HepG2 (cell line): ENCODE measurements at regions not wholly inside any gene's neighbourhood (a gene's known extent, or its start where the extent isn't known, plus 50 kb on each side); places are given as distances from the start of the nearest gene placed in this dataset.

ENCODE experiments used
- ATAC-seq: fragments of 200-7000 bp; cut with Tn5 transposase; 3 replicates; pipeline ENCODE4 v1.9.1; 2020; ENCODE audit warnings: mild to moderate bottlenecking, moderate library complexity
- BruUV-seq: library from RNA; stranded (reverse); fragments of 400-500 nt; replicated peaks from 2 replicates; lab custom pipeline; 2021; lab: Mats Ljungman, UMichigan
- CTCF ChIA-PET: fragments of 300-600 bp; formaldehyde crosslinking; extraction: SDS; loops from one replicate; lab custom pipeline; 2021; ENCODE audit warnings: low total read pairs, inconsistent platforms, low intra/inter-chr PET ratio; lab: Yijun Ruan, JAX
- POLR2A ChIA-PET: fragments of 350-600 bp; sonication (Branson Sonifier 250); formaldehyde crosslinking; loops from one replicate; lab custom pipeline; 2020; ENCODE audit warnings: antibody characterized with exemption, inconsistent platforms; lab: Yijun Ruan, JAX
- DNase-seq: peaks from one replicate; pipeline ENCODE4 v3.0.0-alpha.2; 2015; ENCODE audit warnings: low spot score
- FAIRE-seq: peaks from 3 replicates; lab custom pipeline; 2011; peaks lifted over from hg19 to GRCh38; lab: Jason Lieb, UNC
- H2AFZ ChIP-seq: one replicate; pipeline ENCODE4 v1.6.1; 2011; ENCODE audit warnings: low read length, inconsistent platforms
- H3K27ac ChIP-seq: fragments of 300-600 bp; 3 replicates; pipeline ENCODE4 v1.8.0; 2011; ENCODE audit warnings: mixed run types, mild to moderate bottlenecking, mixed read lengths, low read length, inconsistent platforms; ENCODE audit not compliant: insufficient read depth; ENCODE audit errors: extremely low read length
- H3K27me3 ChIP-seq, 2 experiments: fragments of 200-600 bp in 1 of 2; 2 replicates in 1 of 2; 3 replicates in 1 of 2; pipeline versions ENCODE4 v1.6.0 to v1.8.0; 2011; ENCODE audit warnings: low read length in 2 of 2, mild to moderate bottlenecking in 2 of 2, moderate library complexity in 2 of 2, inconsistent platforms in 1 of 2; ENCODE audit not compliant: insufficient read depth in 2 of 2, control insufficient read depth in 1 of 2
- H3K36me3 ChIP-seq, 2 experiments: fragments of 200-600 bp in 1 of 2; replicated peaks in 1 of 2; 2 replicates in 1 of 2; 3 replicates in 1 of 2; pipeline versions ENCODE4 v1.5.1 to v1.8.0; 2011; ENCODE audit warnings: low read length in 2 of 2, inconsistent platforms in 1 of 2; ENCODE audit not compliant: insufficient read depth in 2 of 2, control insufficient read depth in 1 of 2
- H3K4me1 ChIP-seq: 2 replicates; pipeline ENCODE4 v1.5.1; 2012; ENCODE audit warnings: low read length, inconsistent platforms; ENCODE audit not compliant: insufficient read depth
- H3K4me2 ChIP-seq: 2 replicates; pipeline ENCODE4 v1.6.0; 2011; ENCODE audit warnings: low read depth, low read length, inconsistent platforms
- H3K4me3 ChIP-seq, 3 experiments: fragments of 200-600 bp in 1 of 3; sonication (generic), shearing (Covaris generic) in 1 of 3; replicated peaks in 1 of 3; 2 replicates each; pipeline ENCODE4 v1.5.1; 2011 to 2016; ENCODE audit warnings: low read length in 3 of 3, inconsistent platforms in 2 of 3, low read depth in 2 of 3, mild to moderate bottlenecking in 2 of 3, control low read depth in 1 of 3, mixed read lengths in 1 of 3; ENCODE audit not compliant: insufficient read depth in 1 of 3
- H3K79me2 ChIP-seq: one replicate; pipeline ENCODE4 v1.6.1; 2011; ENCODE audit warnings: low read length, inconsistent platforms; ENCODE audit not compliant: insufficient read depth
- H3K9ac ChIP-seq: 2 replicates; pipeline ENCODE4 v1.6.0; 2011; ENCODE audit warnings: mild to moderate bottlenecking, low read depth, low read length, inconsistent platforms; ENCODE audit not compliant: insufficient read depth
- H3K9me3 ChIP-seq: 2 replicates; pipeline ENCODE4 v1.5.1; 2012; ENCODE audit warnings: mild to moderate bottlenecking, low read length
- H4K20me1 ChIP-seq: 2 replicates; pipeline ENCODE4 v1.6.0; 2011; ENCODE audit warnings: inconsistent platforms, mild to moderate bottlenecking, low read length, moderate library complexity; ENCODE audit not compliant: insufficient read depth
- CC2D1A ChIP-seq: sonication (generic); formaldehyde crosslinking; IDR thresholded peaks from 2 replicates; pipeline ENCODE4 v1.8.1; 2023; ENCODE audit warnings: mild to moderate bottlenecking, missing genetic modification reagents
- ESRRA ChIP-seq: sonication (generic); formaldehyde crosslinking; IDR thresholded peaks from 2 replicates; pipeline ENCODE4 v1.5.1; 2020; ENCODE audit warnings: mild to moderate bottlenecking, low read depth, missing genetic modification reagents
- ETV6 ChIP-seq: sonication (generic); formaldehyde crosslinking; conservative IDR thresholded peaks from 2 replicates; pipeline ENCODE4 v1.4.0; 2020; ENCODE audit warnings: missing genetic modification reagents
- MIXL1 ChIP-seq: IDR thresholded peaks from 2 replicates; pipeline ENCODE4 v1.6.1; 2016
- NCOA2 ChIP-seq: sonication (generic); formaldehyde crosslinking; IDR thresholded peaks from 2 replicates; pipeline ENCODE4 v1.8.0; 2022; ENCODE audit warnings: inconsistent platforms
- POLR2G ChIP-seq: fragments of 200-400 bp; formaldehyde crosslinking; IDR thresholded peaks from 2 replicates; pipeline ENCODE4 v1.6.1; 2018; ENCODE audit warnings: mild to moderate bottlenecking, low read depth, low read length, moderate library complexity
- SAP130 ChIP-seq: IDR thresholded peaks from 2 replicates; pipeline ENCODE4 v1.6.1; 2016; ENCODE audit warnings: low read depth
- TBX3 ChIP-seq: fragments of 450-650 bp; IDR thresholded peaks from 2 replicates; pipeline ENCODE4 v1.6.1; 2017; ENCODE audit warnings: antibody characterized with exemption, mild to moderate bottlenecking, inconsistent platforms, borderline replicate concordance
- TCF12 ChIP-seq, 2 experiments: fragments of 450-650 bp in 1 of 2; sonication (generic) in 1 of 2; formaldehyde crosslinking in 1 of 2; IDR thresholded peaks; 2 replicates each; pipeline versions ENCODE4 v1.6.1 to v1.8.0; 2017 to 2022; ENCODE audit warnings: antibody characterized with exemption in 1 of 2, mild to moderate bottlenecking in 1 of 2, missing genetic modification reagents in 1 of 2, moderate library complexity in 1 of 2
- THRA ChIP-seq: sonication (generic); formaldehyde crosslinking; IDR thresholded peaks from 2 replicates; pipeline ENCODE4 v1.4.0; 2020; ENCODE audit warnings: missing genetic modification reagents, borderline replicate concordance
- U2AF1 ChIP-seq: fragments of 200-400 bp; formaldehyde crosslinking; optimal IDR thresholded peaks from 2 replicates; pipeline ENCODE3; 2017; ENCODE audit warnings: mild to moderate bottlenecking, low read depth, low read length
- WIZ ChIP-seq: sonication (generic); formaldehyde crosslinking; IDR thresholded peaks from 2 replicates; pipeline ENCODE4 v1.5.1; 2020; ENCODE audit warnings: mild to moderate bottlenecking, missing genetic modification reagents
- ZBTB20 ChIP-seq: sonication (generic); formaldehyde crosslinking; IDR thresholded peaks from 2 replicates; pipeline ENCODE4 v1.8.1; 2023; ENCODE audit warnings: missing genetic modification reagents, low read depth, mild to moderate bottlenecking, borderline replicate concordance
- ZNF367 ChIP-seq: sonication (generic); formaldehyde crosslinking; IDR thresholded peaks from 2 replicates; pipeline ENCODE4 v1.4.0; 2020; ENCODE audit warnings: missing genetic modification reagents, borderline replicate concordance
- ZNF547 ChIP-seq: sonication (generic); formaldehyde crosslinking; IDR thresholded peaks from 2 replicates; pipeline ENCODE4 v1.5.1; 2020; ENCODE audit warnings: mild to moderate bottlenecking, missing genetic modification reagents
- ZNF703 ChIP-seq: sonication (generic); formaldehyde crosslinking; IDR thresholded peaks from 2 replicates; pipeline ENCODE4 v1.5.1; 2020; ENCODE audit warnings: missing genetic modification reagents, mild to moderate bottlenecking, moderate library complexity, borderline replicate concordance
- ZSCAN20 ChIP-seq: sonication (generic); formaldehyde crosslinking; IDR thresholded peaks from 2 replicates; pipeline ENCODE4 v1.4.0; 2020; ENCODE audit warnings: missing genetic modification reagents, mild to moderate bottlenecking, borderline replicate concordance
- WGBS: methylation state at CpG from one replicate; pipeline ENCODE4 v1.1.6; 2017; ENCODE audit warnings: low lambda C conversion rate; 5-methylcytosine and 5-hydroxymethylcytosine counted together
- in situ Hi-C: cut with HindIII; loops from 2 replicates; pipeline ENCODE4 v1.10.0; 2017; ENCODE audit warnings: low pct_unique_long_range_greater_than_20kb; ENCODE audit not compliant: extremely low pct_ligation_motif_present
- intact Hi-C: fragments of 100-400 bp; cut with micrococcal nuclease; formaldehyde crosslinking; loops from one replicate; pipeline ENCODE4 v1.10.0; 2022; ENCODE audit not compliant: unreplicated experiment
- TF ChIP-seq, protein P1 (sequence below): sonication (generic); formaldehyde crosslinking; IDR thresholded peaks from 2 replicates; pipeline ENCODE4 v1.8.0; 2022; ENCODE audit warnings: missing genetic modification reagents, mild to moderate bottlenecking, moderate library complexity, borderline replicate concordance
- TF ChIP-seq, protein P2 (sequence below): sonication (generic); formaldehyde crosslinking; IDR thresholded peaks from 2 replicates; pipeline ENCODE4 v1.9.0; 2021; ENCODE audit warnings: missing genetic modification reagents, borderline replicate concordance

GRCh38 chr20:24873025-24873620 is 75.9 kb upstream of the CST7 start:
- in situ Hi-C loops, result no loop called here
- no peaks in the 10 kb centered on the region; the same call in 1 of the 2 replicates for H4K20me1 ChIP-seq
- ChIA-PET CTCF (no interaction called here), POLR2A (no interaction called here)
- DNase-seq, result no peak
- H3K27ac ChIP-seq, result no peak overlapping the region
- H2AFZ ChIP-seq, result no peak overlapping the region
- H3K9me3 ChIP-seq, result no peaks in the 10 kb centered on the region
- no peaks in the 10 kb centered on the region for H3K36me3 ChIP-seq
- no peak for FAIRE-seq
- BruUV-seq, result no TSS peak
- H3K4me3 ChIP-seq, result no peak overlapping the region
- no peak overlapping the region for H3K4me2 ChIP-seq
- WGBS, result 28% methylated on average over 26 of the region's 26 CpGs
- peaks cover 14 to 25% of the 10 kb centered on the region in 2 experiments; a peak in 2 of 5 replicates for H3K27me3 ChIP-seq
- H3K9ac ChIP-seq, result no peak overlapping the region
- TF ChIP-seq ZNF703 (CRISPR knock-in tag) (no peak), ZSCAN20 (CRISPR knock-in tag) (no peak), U2AF1 (no peak), THRA (CRISPR knock-in tag) (no peak), MIXL1 (CRISPR knock-in tag) (no peak), ESRRA (CRISPR knock-in tag) (no peak), TCF12 (IDR thresholded peaks at IDR 0.05) (no peak), TCF12 (CRISPR knock-in tag; IDR thresholded peaks at IDR 0.05) (no peak), ZNF367 (CRISPR knock-in tag) (no peak), SAP130 (CRISPR knock-in tag) (no peak), ZBTB20 (CRISPR knock-in tag) (no peak), ZNF547 (CRISPR knock-in tag) (no peak), POLR2G (no peak), ETV6 (CRISPR knock-in tag) (no peak), CC2D1A (CRISPR knock-in tag) (no peak), NCOA2 (no peak), TBX3 (no peak), WIZ (CRISPR knock-in tag) (no peak)
- TF ChIP-seq, protein P1, sequence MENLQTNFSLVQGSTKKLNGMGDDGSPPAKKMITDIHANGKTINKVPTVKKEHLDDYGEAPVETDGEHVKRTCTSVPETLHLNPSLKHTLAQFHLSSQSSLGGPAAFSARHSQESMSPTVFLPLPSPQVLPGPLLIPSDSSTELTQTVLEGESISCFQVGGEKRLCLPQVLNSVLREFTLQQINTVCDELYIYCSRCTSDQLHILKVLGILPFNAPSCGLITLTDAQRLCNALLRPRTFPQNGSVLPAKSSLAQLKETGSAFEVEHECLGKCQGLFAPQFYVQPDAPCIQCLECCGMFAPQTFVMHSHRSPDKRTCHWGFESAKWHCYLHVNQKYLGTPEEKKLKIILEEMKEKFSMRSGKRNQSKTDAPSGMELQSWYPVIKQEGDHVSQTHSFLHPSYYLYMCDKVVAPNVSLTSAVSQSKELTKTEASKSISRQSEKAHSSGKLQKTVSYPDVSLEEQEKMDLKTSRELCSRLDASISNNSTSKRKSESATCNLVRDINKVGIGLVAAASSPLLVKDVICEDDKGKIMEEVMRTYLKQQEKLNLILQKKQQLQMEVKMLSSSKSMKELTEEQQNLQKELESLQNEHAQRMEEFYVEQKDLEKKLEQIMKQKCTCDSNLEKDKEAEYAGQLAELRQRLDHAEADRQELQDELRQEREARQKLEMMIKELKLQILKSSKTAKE (CRISPR knock-in tag), result no peak
- TF ChIP-seq, protein P2, sequence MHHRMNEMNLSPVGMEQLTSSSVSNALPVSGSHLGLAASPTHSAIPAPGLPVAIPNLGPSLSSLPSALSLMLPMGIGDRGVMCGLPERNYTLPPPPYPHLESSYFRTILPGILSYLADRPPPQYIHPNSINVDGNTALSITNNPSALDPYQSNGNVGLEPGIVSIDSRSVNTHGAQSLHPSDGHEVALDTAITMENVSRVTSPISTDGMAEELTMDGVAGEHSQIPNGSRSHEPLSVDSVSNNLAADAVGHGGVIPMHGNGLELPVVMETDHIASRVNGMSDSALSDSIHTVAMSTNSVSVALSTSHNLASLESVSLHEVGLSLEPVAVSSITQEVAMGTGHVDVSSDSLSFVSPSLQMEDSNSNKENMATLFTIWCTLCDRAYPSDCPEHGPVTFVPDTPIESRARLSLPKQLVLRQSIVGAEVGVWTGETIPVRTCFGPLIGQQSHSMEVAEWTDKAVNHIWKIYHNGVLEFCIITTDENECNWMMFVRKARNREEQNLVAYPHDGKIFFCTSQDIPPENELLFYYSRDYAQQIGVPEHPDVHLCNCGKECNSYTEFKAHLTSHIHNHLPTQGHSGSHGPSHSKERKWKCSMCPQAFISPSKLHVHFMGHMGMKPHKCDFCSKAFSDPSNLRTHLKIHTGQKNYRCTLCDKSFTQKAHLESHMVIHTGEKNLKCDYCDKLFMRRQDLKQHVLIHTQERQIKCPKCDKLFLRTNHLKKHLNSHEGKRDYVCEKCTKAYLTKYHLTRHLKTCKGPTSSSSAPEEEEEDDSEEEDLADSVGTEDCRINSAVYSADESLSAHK (CRISPR knock-in tag), result no peak
- intact Hi-C loops, result no loop called here
- no peaks in the 10 kb centered on the region for H3K79me2 ChIP-seq
- ATAC-seq, result no peak; the same call in 2 of the 3 replicates
- peaks cover 8% of the 10 kb centered on the region for H3K4me1 ChIP-seq
